ENCODE measurements at regions not wholly inside any gene's neighbourhood (a gene's known extent, or its start where the extent isn't known, plus 50 kb on each side); places are given as distances from the start of the nearest gene placed in this dataset.
"Not testable (repeated sequence)": the region's sequence is repeated elsewhere in the genome, so short reads cannot be mapped to it uniquely, and the experiment has no call there.

DNA sequence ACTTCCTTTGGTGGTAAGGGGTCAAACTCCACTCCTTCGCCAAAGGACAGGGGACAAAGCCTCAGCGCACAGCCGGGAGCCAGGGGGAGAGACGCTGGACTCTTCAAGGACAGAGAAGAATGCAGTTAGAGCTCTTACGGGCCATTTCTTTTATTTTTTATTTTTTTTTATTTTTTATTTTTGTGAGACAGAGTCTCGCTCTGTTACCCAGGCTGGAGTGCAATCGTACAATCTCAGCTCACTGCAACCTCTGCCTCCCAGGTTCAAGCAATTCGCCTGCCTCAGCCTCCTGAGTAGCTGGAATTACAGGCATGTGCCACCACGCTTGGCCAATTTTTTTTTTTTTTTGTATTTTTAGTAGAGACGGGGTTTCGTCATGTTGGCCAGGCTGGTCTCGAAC, 93.2 kb upstream of the RPH3AL start, which contains the start of gene RFLNB:
RFLNB (minus strand) TSS at position 101 of the 400 bp plus-strand sequence.
- ATAC-seq; intact Hi-C loops (cut with DNase I, micrococcal nuclease); DNase-seq; H3K4me3 ChIP-seq; H3K9me3 ChIP-seq; H3K36me3 ChIP-seq (ENCODE audit: low read depth); H3K4me1 ChIP-seq (ENCODE audit: low read depth): not testable (repeated sequence)

DNA sequence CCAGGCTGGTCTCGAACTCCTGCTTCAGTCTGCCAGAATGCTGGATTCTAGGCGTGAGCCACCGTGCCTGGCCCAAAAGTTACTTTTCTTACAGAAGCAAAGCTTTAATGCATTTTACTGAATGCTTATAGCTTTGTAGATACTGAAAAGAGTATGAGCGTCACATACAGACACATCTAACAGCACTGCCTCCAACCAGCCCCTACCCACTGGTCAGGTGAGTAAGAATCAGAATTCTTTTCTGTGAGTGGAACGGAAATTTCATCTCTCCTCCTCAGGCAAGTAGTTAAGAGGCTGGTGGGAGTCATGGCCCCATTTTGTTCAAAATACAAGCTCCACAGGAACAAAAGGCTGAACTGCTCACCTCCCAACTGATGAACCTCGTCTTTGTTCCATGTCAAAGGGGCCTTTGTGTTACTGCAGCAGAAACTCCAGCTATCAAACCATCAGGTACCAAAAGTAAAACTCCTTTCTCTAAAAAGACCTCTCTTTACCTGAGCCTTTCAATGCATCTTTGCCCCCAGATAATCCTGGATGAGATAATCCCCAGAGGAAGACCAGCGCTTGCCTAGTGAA, 92.4 kb upstream of the RPH3AL start:
- TF ChIP-seq, protein P1, sequence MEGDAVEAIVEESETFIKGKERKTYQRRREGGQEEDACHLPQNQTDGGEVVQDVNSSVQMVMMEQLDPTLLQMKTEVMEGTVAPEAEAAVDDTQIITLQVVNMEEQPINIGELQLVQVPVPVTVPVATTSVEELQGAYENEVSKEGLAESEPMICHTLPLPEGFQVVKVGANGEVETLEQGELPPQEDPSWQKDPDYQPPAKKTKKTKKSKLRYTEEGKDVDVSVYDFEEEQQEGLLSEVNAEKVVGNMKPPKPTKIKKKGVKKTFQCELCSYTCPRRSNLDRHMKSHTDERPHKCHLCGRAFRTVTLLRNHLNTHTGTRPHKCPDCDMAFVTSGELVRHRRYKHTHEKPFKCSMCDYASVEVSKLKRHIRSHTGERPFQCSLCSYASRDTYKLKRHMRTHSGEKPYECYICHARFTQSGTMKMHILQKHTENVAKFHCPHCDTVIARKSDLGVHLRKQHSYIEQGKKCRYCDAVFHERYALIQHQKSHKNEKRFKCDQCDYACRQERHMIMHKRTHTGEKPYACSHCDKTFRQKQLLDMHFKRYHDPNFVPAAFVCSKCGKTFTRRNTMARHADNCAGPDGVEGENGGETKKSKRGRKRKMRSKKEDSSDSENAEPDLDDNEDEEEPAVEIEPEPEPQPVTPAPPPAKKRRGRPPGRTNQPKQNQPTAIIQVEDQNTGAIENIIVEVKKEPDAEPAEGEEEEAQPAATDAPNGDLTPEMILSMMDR (IDR thresholded peaks at IDR 0.05) = no peak
- H3K4me1 ChIP-seq (ENCODE audit: low read depth) = no peaks in the 10 kb centered on the region
- no peaks in the 10 kb centered on the region for H3K9me3 ChIP-seq
- no peaks in the 10 kb centered on the region for H3K36me3 ChIP-seq (ENCODE audit: low read depth)
- DNase-seq (no peak), ATAC-seq (no peak)
- H3K4me3 ChIP-seq = no peak overlapping the region
- intact Hi-C loops (cut with DNase I, micrococcal nuclease) = no loop called here

DNA sequence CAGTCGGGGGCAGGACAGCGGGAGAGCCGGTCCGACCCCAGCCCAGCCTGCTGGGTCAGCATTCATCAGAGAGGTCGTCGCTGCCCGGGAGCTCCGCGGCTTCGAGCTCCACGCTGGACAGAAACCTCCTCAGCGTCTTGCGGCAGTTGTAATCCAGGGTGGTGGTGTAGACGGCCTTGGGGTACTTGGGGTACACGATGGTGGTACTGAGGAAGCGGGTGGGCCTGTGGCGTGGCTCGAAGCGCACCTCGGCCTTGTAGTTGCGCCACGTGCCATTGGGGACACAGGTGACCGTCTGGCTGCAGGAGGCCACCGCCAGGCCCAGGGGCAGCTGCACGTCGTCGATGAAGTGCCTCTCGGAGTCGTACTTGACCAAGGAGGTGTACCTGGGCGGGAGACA, 90.5 kb upstream of the RPH3AL start:
- H3K9me3 ChIP-seq = no peaks in the 10 kb centered on the region
- no peak overlapping the region for H3K4me3 ChIP-seq
- no peaks in the 10 kb centered on the region for H3K36me3 ChIP-seq (ENCODE audit: low read depth)
- TF ChIP-seq, protein P1 (IDR thresholded peaks at IDR 0.05) = no peak
- no peaks in the 10 kb centered on the region for H3K4me1 ChIP-seq (ENCODE audit: low read depth)
- ATAC-seq (no peak), DNase-seq (no peak)
- intact Hi-C loops (cut with DNase I, micrococcal nuclease) = no loop called here

DNA sequence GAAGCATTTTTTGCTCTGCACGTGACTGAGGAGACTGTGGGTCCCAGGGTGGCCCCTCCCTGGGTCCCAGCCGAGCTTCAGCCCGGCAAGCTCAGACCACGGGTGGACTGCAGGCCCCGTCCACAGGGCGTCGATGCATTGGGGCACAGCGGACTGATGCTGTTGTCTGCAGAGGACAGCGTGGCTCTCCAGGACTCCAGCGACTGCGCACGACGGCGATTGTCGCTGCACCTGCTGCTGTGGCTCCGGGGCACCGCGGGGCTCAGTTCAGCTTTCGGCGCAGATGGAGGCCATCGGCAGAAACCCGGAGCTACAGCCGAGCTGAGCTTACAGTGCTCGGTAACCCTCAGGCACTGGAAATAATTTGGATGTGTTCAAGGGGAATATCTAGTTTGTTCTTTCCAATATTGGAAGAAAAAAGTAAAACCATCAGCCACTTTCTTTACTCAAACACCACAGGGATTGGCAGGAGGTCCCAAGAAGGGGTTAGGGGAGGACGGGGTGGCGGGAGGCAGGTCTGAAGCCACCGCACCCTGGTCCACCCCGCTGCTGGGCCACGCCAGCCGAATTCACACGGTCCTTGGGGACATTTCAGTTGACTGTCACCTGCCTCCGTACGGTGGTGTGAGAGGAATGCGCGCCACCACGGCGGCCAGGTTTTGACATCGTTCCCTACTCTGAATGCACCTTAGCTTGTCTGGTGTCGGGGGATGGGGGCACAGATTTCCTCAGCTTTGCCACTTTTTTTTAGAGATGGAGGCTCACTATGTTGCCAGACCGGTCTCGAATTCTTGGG, 88.7 kb upstream of the RPH3AL start:
- TF ChIP-seq, protein P1 (IDR thresholded peaks at IDR 0.05) = no peak
- intact Hi-C loops (cut with DNase I, micrococcal nuclease) = no loop called here
- Histone ChIP-seq H3K4me3 (no peak overlapping the region), H3K36me3 (ENCODE audit: low read depth) (no peaks in the 10 kb centered on the region), H3K4me1 (ENCODE audit: low read depth) (no peaks in the 10 kb centered on the region), H3K9me3 (no peaks in the 10 kb centered on the region)
- DNase-seq (no peak), ATAC-seq (no peak)

DNA sequence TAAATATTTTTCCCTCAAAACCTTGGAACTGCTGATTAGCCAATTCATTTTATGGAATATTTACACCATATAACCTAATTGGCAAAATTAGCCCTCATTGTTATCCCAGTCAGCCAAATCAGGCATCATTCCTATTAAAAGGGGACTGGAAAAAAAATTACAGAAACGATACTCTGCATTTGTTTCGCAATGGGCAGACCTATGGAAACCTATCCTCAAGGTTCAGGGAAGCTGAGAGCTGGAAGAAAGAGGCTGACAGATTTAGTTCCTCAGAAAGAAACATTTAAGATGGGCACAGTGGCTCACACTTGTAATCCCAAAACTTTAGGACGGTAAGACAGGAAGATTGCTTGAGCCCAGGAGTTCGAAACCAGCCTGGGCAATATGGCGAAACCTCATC, 85.6 kb upstream of the RPH3AL start:
- H3K4me3 ChIP-seq = no peak overlapping the region
- no peaks in the 10 kb centered on the region for H3K36me3 ChIP-seq (ENCODE audit: low read depth)
- no peaks in the 10 kb centered on the region for H3K9me3 ChIP-seq
- DNase-seq (no peak), ATAC-seq (no peak)
- no peaks in the 10 kb centered on the region for H3K4me1 ChIP-seq (ENCODE audit: low read depth)
- intact Hi-C loops (cut with DNase I, micrococcal nuclease) = no loop called here
- TF ChIP-seq, protein P1 (IDR thresholded peaks at IDR 0.05) = no peak

DNA sequence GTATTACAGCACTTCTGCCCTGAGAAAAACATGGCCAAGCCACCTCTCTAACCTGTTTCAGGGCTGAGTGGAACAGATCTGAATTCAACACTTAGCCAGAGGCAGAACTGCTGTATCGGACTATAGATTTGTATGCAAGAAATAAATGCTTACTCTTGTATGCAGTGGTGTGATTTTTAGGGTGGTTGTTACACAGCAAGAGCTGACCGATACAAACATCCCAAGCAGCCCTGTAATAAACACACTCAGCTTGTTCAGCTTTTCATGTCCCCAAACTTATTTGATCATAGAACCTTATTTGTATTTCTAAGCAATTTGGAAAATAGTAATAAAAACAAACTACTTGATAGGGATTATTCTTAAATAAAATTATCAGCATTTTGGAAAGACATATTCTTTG, 84.9 kb upstream of the RPH3AL start:
- Histone ChIP-seq H3K4me1 (ENCODE audit: low read depth) (no peaks in the 10 kb centered on the region), H3K4me3 (no peak overlapping the region), H3K9me3 (no peaks in the 10 kb centered on the region), H3K36me3 (ENCODE audit: low read depth) (no peaks in the 10 kb centered on the region)
- no peak for DNase-seq
- intact Hi-C loops (cut with DNase I, micrococcal nuclease) = no loop called here
- ATAC-seq = no peak
- TF ChIP-seq, protein P1 (IDR thresholded peaks at IDR 0.05) = no peak

Measured in mucosa of descending colon (tissue), 3 donors.